ENCODE measurements at regions not wholly inside any gene's neighbourhood (a gene's known extent, or its start where the extent isn't known, plus 50 kb on each side); places are given as distances from the start of the nearest gene placed in this dataset.

GRCh38 chr7:110387689-110388088 is 703.2 kb upstream of the LRRN3 start:
- TF ChIP-seq CTCF (IDR thresholded peaks at IDR 0.05) (no peak), POLR2A (IDR thresholded peaks at IDR 0.05) (no peak), POLR2AphosphoS5 (IDR thresholded peaks at IDR 0.05) (no peak)
- Histone ChIP-seq H3K4me3 (no peak overlapping the region), H3K4me1 (replicated peaks) (no peaks in the 10 kb centered on the region), H3K27ac (no peak overlapping the region), H3K36me3 (no peaks in the 10 kb centered on the region), H3K9me3 (no peaks in the 10 kb centered on the region), H3K27me3 (replicated peaks; ENCODE audit: insufficient read depth) (no peaks in the 10 kb centered on the region)
- DNase-seq (ENCODE audit: low spot score), result no peak
- intact Hi-C loops (cut with DNase I), result no loop called here
- WGBS, result 77% methylated on average over 3 of the region's 3 CpGs

GRCh38 chr7:110388457-110388856 is 702.5 kb upstream of the LRRN3 start:
- intact Hi-C loops (cut with DNase I), result no loop called here
- H3K36me3 ChIP-seq, result no peaks in the 10 kb centered on the region
- no peaks in the 10 kb centered on the region for H3K4me1 ChIP-seq (replicated peaks)
- no peak overlapping the region for H3K4me3 ChIP-seq
- no peaks in the 10 kb centered on the region for H3K9me3 ChIP-seq
- DNase-seq (ENCODE audit: low spot score), result no peak
- no peak for TF ChIP-seq POLR2AphosphoS5 (IDR thresholded peaks at IDR 0.05)
- TF ChIP-seq CTCF (IDR thresholded peaks at IDR 0.05), result no peak
- no peak for TF ChIP-seq POLR2A (IDR thresholded peaks at IDR 0.05)
- H3K27ac ChIP-seq, result no peak overlapping the region
- 70% methylated on average over 1 of the region's 1 CpG for WGBS
- no peaks in the 10 kb centered on the region for H3K27me3 ChIP-seq (replicated peaks; ENCODE audit: insufficient read depth)

- no peak overlapping the region for H3K27ac ChIP-seq
- H3K27me3 ChIP-seq (replicated peaks; ENCODE audit: insufficient read depth), result no peaks in the 10 kb centered on the region
- no peak overlapping the region for H3K4me3 ChIP-seq
- TF ChIP-seq CTCF (IDR thresholded peaks at IDR 0.05) (no peak), POLR2A (IDR thresholded peaks at IDR 0.05) (no peak), POLR2AphosphoS5 (IDR thresholded peaks at IDR 0.05) (no peak)
- no peaks in the 10 kb centered on the region for H3K4me1 ChIP-seq (replicated peaks)
- no peaks in the 10 kb centered on the region for H3K36me3 ChIP-seq
- no peak for DNase-seq (ENCODE audit: low spot score)
- intact Hi-C loops (cut with DNase I), result no loop called here
- no peaks in the 10 kb centered on the region for H3K9me3 ChIP-seq
These were observed 694.9 kb upstream of the LRRN3 start for GRCh38 chr7:110396021-110396420.

GRCh38 chr7:110397927-110398660 is 692.8 kb upstream of the LRRN3 start:
- Histone ChIP-seq H3K27ac (no peak overlapping the region), H3K4me1 (replicated peaks) (no peaks in the 10 kb centered on the region), H3K27me3 (replicated peaks; ENCODE audit: insufficient read depth) (no peaks in the 10 kb centered on the region), H3K36me3 (no peaks in the 10 kb centered on the region), H3K4me3 (no peak overlapping the region), H3K9me3 (no peaks in the 10 kb centered on the region)
- intact Hi-C loops (cut with DNase I), result no loop called here
- no peak for DNase-seq (ENCODE audit: low spot score)
- WGBS, result 90% methylated on average over 6 of the region's 6 CpGs
- TF ChIP-seq POLR2AphosphoS5 (IDR thresholded peaks at IDR 0.05) (no peak), CTCF (IDR thresholded peaks at IDR 0.05) (no peak), POLR2A (IDR thresholded peaks at IDR 0.05) (no peak)

- intact Hi-C loops (cut with DNase I), result no loop called here
- Histone ChIP-seq H3K27me3 (replicated peaks; ENCODE audit: insufficient read depth) (no peaks in the 10 kb centered on the region), H3K27ac (no peak overlapping the region), H3K36me3 (no peaks in the 10 kb centered on the region), H3K4me3 (no peak overlapping the region), H3K9me3 (no peaks in the 10 kb centered on the region), H3K4me1 (replicated peaks) (no peaks in the 10 kb centered on the region)
- TF ChIP-seq POLR2AphosphoS5 (IDR thresholded peaks at IDR 0.05) (no peak), POLR2A (IDR thresholded peaks at IDR 0.05) (no peak), CTCF (IDR thresholded peaks at IDR 0.05) (no peak)
- WGBS, result 72% methylated on average over 2 of the region's 2 CpGs
- DNase-seq (ENCODE audit: low spot score), result no peak
These were observed 691.5 kb upstream of the LRRN3 start for GRCh38 chr7:110399421-110399820.
